ENCODE measurements at regions not wholly inside any gene's neighbourhood (a gene's known extent, or its start where the extent isn't known, plus 50 kb on each side); places are given as distances from the start of the nearest gene placed in this dataset.
"Not testable (repeated sequence)": the region's sequence is repeated elsewhere in the genome, so short reads cannot be mapped to it uniquely, and the experiment has no call there.

DNA sequence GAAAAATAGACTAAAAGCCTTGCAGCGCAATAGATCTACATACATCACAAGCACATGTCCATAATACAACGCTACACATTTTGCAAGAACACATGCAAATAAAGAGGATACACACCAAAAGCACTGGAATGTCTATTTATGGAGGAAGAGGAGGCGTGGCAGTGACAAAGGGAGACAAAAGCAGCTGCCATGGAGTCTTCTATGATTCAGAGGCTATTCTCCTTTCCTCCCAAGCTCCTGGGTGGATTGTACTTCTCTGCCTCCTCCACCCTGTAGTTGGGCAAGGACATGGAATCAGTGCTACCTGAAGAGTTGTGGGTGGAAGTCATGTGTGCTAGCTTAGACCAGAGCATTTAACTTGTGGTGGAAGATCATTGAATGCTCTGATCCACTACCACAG is 57.9 kb upstream of the ABHD2 start:
- DNase-seq = no peak

DNA sequence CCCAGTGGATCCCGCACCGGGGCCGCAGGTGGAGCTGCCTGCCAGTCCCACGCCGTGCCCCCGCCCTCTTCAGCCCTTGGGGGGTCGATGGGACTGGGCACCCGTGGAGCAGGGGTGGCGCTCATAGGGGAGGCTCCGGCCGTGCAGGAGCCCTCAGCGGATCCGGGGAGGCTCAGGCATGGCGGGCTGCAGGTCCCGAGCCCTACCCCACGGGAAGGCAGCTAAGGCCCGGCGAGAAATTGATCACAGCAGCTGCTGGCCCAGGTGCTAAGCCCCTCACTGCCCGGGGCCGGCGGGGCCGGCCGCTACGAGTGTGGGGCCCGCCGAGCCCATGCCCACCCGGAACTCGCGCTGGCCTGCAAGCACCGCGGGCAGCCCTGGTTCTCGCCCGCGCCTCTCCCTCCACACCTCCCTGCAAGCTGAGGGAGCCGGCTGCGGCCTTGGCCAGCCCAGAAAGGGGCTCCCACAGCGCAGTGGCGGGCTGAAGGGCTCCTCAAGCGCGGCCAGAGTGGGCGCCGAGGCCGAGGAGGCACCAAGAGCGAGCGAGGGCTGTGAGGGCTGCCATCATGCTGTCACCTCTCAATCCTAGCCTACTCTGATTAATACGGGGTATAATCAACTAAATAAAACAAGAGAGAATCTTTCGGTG is 56.5 kb upstream of the ABHD2 start:
- DNase-seq = not testable (repeated sequence)

DNA sequence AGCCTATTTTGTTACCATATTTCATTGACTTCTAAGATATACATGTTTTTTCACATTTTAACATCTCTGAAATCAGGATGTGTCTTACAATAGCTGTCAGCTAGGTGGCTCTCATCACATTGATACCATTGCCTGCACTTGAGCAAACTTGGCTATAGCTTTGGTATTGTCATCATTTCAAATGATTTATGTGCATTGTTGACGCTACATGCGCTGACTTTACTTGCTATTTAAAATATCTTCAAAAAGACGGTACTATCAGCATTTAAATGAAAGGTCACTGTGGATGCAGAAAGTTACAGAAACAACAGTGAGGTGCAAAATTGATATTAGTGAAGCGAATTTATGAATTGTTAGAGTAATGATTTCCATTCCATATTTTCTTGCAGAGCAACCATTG is 54.0 kb upstream of the ABHD2 start:
- DNase-seq = no peak

DNA sequence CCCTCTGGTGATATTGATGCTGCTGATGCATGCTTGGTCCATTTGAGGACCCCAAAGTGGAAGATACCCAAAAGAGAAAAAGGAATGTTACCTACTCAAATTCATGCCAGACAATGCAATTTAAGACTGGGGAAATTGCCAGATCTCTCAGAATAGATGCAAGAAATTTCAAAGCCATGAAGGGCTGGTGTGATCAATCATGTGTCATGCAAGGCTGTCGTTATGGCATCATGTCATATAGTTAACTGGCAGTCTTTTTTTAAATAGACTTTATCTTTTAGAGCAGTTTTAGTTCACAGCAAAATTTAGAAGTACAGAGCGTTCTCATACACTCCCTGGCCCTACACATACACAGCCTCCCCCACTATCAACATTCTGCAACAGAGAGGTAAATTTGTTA is 53.1 kb upstream of the ABHD2 start:
- no peak for DNase-seq

DNA sequence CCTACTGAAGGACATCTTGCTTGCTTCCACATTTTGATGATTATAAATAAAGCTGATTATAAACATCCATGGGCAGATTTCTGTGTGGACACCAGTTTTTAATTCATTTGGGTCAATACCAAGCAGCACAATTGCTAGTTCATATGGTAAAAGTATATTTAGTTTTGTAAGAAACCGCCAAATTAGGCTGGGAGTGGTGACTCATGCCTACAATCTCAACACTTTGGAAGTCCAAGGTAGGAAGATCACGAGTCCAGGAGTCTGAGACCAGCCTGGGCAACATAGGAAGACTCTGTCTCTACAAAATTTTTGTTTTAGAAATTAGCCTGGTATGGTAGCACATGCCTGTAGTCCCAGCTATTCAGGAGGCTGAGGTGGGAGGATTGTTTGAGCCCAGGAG is 52.6 kb upstream of the ABHD2 start:
- DNase-seq = no peak

DNA sequence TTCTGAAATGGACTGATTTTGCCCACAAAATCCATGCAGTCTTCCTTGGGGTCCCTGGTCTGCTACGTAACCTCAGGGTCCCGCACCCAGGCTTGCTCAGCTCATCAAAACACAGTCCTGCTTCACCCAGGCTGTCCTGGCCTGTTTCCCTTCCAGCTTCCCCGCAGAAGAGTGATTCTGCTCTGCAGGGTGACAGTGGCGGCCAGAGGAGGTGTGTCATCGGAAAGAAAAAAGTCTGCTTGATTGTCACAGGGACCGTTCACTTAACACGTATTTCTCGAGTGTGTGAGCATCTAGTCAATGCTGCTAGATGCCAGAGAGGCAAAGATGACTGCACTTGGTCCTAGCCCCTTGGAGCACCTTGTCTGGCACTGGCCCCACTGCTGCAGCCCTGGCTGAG is 50.1 kb upstream of the ABHD2 start:
- DNase-seq = no peak

Measured in central memory CD4-positive, alpha-beta T cell (primary cell).